HepG2 (cell line): ENCODE measurements at regions not wholly inside any gene's neighbourhood (a gene's known extent, or its start where the extent isn't known, plus 50 kb on each side); places are given as distances from the start of the nearest gene placed in this dataset.

Experiments
- ATAC-seq: fragments of 200-7000 bp; cut with Tn5 transposase; 3 replicates; pipeline ENCODE4 v1.9.1; 2020; ENCODE audit warnings: mild to moderate bottlenecking, moderate library complexity
- BruUV-seq: library from RNA; stranded (reverse); fragments of 400-500 nt; replicated peaks from 2 replicates; lab custom pipeline; 2021; lab: Mats Ljungman, UMichigan
- CTCF ChIA-PET: fragments of 300-600 bp; formaldehyde crosslinking; extraction: SDS; loops from one replicate; lab custom pipeline; 2021; ENCODE audit warnings: low total read pairs, inconsistent platforms, low intra/inter-chr PET ratio; lab: Yijun Ruan, JAX
- POLR2A ChIA-PET: fragments of 350-600 bp; sonication (Branson Sonifier 250); formaldehyde crosslinking; loops from one replicate; lab custom pipeline; 2020; ENCODE audit warnings: antibody characterized with exemption, inconsistent platforms; lab: Yijun Ruan, JAX
- DNase-seq: peaks from one replicate; pipeline ENCODE4 v3.0.0-alpha.2; 2015; ENCODE audit warnings: low spot score
- FAIRE-seq: peaks from 3 replicates; lab custom pipeline; 2011; peaks lifted over from hg19 to GRCh38; lab: Jason Lieb, UNC
- H2AFZ ChIP-seq: one replicate; pipeline ENCODE4 v1.6.1; 2011; ENCODE audit warnings: low read length, inconsistent platforms
- H3K27ac ChIP-seq: fragments of 300-600 bp; 3 replicates; pipeline ENCODE4 v1.8.0; 2011; ENCODE audit warnings: mixed run types, mild to moderate bottlenecking, mixed read lengths, low read length, inconsistent platforms; ENCODE audit not compliant: insufficient read depth; ENCODE audit errors: extremely low read length
- H3K27me3 ChIP-seq, 2 experiments: fragments of 200-600 bp in 1 of 2; 2 replicates in 1 of 2; 3 replicates in 1 of 2; pipeline versions ENCODE4 v1.6.0 to v1.8.0; 2011; ENCODE audit warnings: low read length in 2 of 2, mild to moderate bottlenecking in 2 of 2, moderate library complexity in 2 of 2, inconsistent platforms in 1 of 2; ENCODE audit not compliant: insufficient read depth in 2 of 2, control insufficient read depth in 1 of 2
- H3K36me3 ChIP-seq, 2 experiments: fragments of 200-600 bp in 1 of 2; replicated peaks in 1 of 2; 2 replicates in 1 of 2; 3 replicates in 1 of 2; pipeline versions ENCODE4 v1.5.1 to v1.8.0; 2011; ENCODE audit warnings: low read length in 2 of 2, inconsistent platforms in 1 of 2; ENCODE audit not compliant: insufficient read depth in 2 of 2, control insufficient read depth in 1 of 2
- H3K4me1 ChIP-seq: 2 replicates; pipeline ENCODE4 v1.5.1; 2012; ENCODE audit warnings: low read length, inconsistent platforms; ENCODE audit not compliant: insufficient read depth
- H3K4me2 ChIP-seq: 2 replicates; pipeline ENCODE4 v1.6.0; 2011; ENCODE audit warnings: low read depth, low read length, inconsistent platforms
- H3K4me3 ChIP-seq, 3 experiments: fragments of 200-600 bp in 1 of 3; sonication (generic), shearing (Covaris generic) in 1 of 3; replicated peaks in 1 of 3; 2 replicates each; pipeline ENCODE4 v1.5.1; 2011 to 2016; ENCODE audit warnings: low read length in 3 of 3, inconsistent platforms in 2 of 3, low read depth in 2 of 3, mild to moderate bottlenecking in 2 of 3, control low read depth in 1 of 3, mixed read lengths in 1 of 3; ENCODE audit not compliant: insufficient read depth in 1 of 3
- H3K79me2 ChIP-seq: one replicate; pipeline ENCODE4 v1.6.1; 2011; ENCODE audit warnings: low read length, inconsistent platforms; ENCODE audit not compliant: insufficient read depth
- H3K9ac ChIP-seq: 2 replicates; pipeline ENCODE4 v1.6.0; 2011; ENCODE audit warnings: mild to moderate bottlenecking, low read depth, low read length, inconsistent platforms; ENCODE audit not compliant: insufficient read depth
- H3K9me3 ChIP-seq: 2 replicates; pipeline ENCODE4 v1.5.1; 2012; ENCODE audit warnings: mild to moderate bottlenecking, low read length
- H4K20me1 ChIP-seq: 2 replicates; pipeline ENCODE4 v1.6.0; 2011; ENCODE audit warnings: inconsistent platforms, mild to moderate bottlenecking, low read length, moderate library complexity; ENCODE audit not compliant: insufficient read depth
- FOXJ3 ChIP-seq: sonication (generic); formaldehyde crosslinking; IDR thresholded peaks from 2 replicates; pipeline ENCODE4 v1.4.0; 2020; ENCODE audit warnings: missing genetic modification reagents, mild to moderate bottlenecking, borderline replicate concordance
- TCF7L2 ChIP-seq: IDR thresholded peaks from 2 replicates; pipeline ENCODE4 v1.6.1; 2011; ENCODE audit warnings: mild to moderate bottlenecking, low read depth, low read length, moderate library complexity
- ZFY ChIP-seq: sonication (generic); formaldehyde crosslinking; IDR thresholded peaks from 2 replicates; pipeline ENCODE4 v1.4.0; 2020; ENCODE audit warnings: missing genetic modification reagents
- ZNF547 ChIP-seq: sonication (generic); formaldehyde crosslinking; IDR thresholded peaks from 2 replicates; pipeline ENCODE4 v1.5.1; 2020; ENCODE audit warnings: mild to moderate bottlenecking, missing genetic modification reagents
- ZNF557 ChIP-seq: sonication (generic); formaldehyde crosslinking; IDR thresholded peaks from 2 replicates; pipeline ENCODE4 v1.4.0; 2020; ENCODE audit warnings: missing genetic modification reagents
- ZNF607 ChIP-seq: sonication (generic); formaldehyde crosslinking; IDR thresholded peaks from 2 replicates; pipeline ENCODE4 v1.5.1; 2020; ENCODE audit warnings: missing genetic modification reagents, mild to moderate bottlenecking, borderline replicate concordance
- ZNF720 ChIP-seq: sonication (generic); formaldehyde crosslinking; IDR thresholded peaks from 2 replicates; pipeline ENCODE4 v1.4.0; 2020; ENCODE audit warnings: missing genetic modification reagents
- ZSCAN21 ChIP-seq: sonication (generic); formaldehyde crosslinking; IDR thresholded peaks from 2 replicates; pipeline ENCODE4 v1.8.0; 2022; ENCODE audit warnings: mild to moderate bottlenecking, missing genetic modification reagents, moderate library complexity, borderline replicate concordance
- WGBS: methylation state at CpG from one replicate; pipeline ENCODE4 v1.1.6; 2017; ENCODE audit warnings: low lambda C conversion rate; 5-methylcytosine and 5-hydroxymethylcytosine counted together
- in situ Hi-C: cut with HindIII; loops from 2 replicates; pipeline ENCODE4 v1.10.0; 2017; ENCODE audit warnings: low pct_unique_long_range_greater_than_20kb; ENCODE audit not compliant: extremely low pct_ligation_motif_present
- intact Hi-C: fragments of 100-400 bp; cut with micrococcal nuclease; formaldehyde crosslinking; loops from one replicate; pipeline ENCODE4 v1.10.0; 2022; ENCODE audit not compliant: unreplicated experiment
- TF ChIP-seq, protein P1 (sequence below): sonication (generic); formaldehyde crosslinking; IDR thresholded peaks from 2 replicates; pipeline ENCODE4 v1.8.0; 2022; ENCODE audit warnings: mild to moderate bottlenecking, missing genetic modification reagents, moderate library complexity
- TF ChIP-seq, protein P2 (sequence below): sonication (generic); formaldehyde crosslinking; IDR thresholded peaks from 2 replicates; pipeline ENCODE4 v1.4.0; 2020; ENCODE audit warnings: missing genetic modification reagents, mild to moderate bottlenecking, borderline replicate concordance
- TF ChIP-seq, protein P3 (sequence below): sonication (generic); formaldehyde crosslinking; IDR thresholded peaks from 2 replicates; pipeline ENCODE4 v1.4.0; 2020; ENCODE audit warnings: missing genetic modification reagents
- TF ChIP-seq, protein P4 (sequence below): sonication (generic); formaldehyde crosslinking; IDR thresholded peaks from 2 replicates; pipeline ENCODE4 v1.4.0; 2020; ENCODE audit warnings: mild to moderate bottlenecking, missing genetic modification reagents

DNA sequence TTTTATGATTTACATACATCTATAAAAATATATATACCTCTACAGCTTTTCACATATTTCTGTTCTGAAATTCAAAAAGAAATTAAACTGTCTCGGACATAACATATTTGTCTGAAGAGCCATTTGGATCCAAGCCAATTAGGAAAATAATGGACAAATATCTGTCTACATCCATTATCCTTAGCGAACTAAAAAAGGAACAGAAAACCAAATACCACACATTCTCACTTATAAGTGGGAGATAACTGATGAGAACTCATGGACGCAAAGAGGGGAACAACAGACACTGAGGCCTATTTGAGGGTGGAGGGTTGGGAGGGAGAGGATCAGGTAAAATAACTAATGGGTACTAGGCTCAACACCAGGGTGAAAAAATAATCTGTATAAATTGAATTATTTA is 829.4 kb upstream of the ALCAM start (continued):
- no peak for TF ChIP-seq FOXJ3 (CRISPR knock-in tag)
- no peak for TF ChIP-seq ZNF607 (CRISPR knock-in tag)
- TF ChIP-seq ZFY, result no peak
- no peak for TF ChIP-seq ZSCAN21 (CRISPR knock-in tag)
- TF ChIP-seq TCF7L2, result no peak
- TF ChIP-seq ZNF720 (CRISPR knock-in tag), result no peak

DNA sequence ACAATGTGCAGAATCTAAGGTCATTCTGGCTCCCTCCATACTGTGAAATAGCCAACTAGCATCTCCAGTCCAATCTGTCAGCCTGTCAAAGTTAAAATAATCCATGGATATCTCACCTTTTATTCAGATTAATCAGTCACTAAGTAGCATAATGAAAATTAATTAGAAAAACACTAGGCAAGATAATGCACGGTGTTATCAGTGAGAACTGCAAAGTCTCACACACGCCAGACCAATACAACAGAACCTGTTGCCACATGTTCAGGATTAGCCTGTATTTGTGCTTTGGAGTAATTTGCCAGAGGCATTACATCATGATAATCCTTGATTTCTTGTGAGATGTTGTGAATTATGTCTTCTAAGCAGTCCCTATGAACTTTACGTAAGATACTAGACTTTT is 820.4 kb upstream of the ALCAM start:
- H3K4me3 ChIP-seq, result no peak overlapping the region
- no peaks in the 10 kb centered on the region for H4K20me1 ChIP-seq
- CTCF ChIA-PET, result no interaction called here
- in situ Hi-C loops (no loop called here), intact Hi-C loops (no loop called here)
- BruUV-seq, result no TSS peak
- no peaks in the 10 kb centered on the region for H3K79me2 ChIP-seq
- H3K9ac ChIP-seq, result no peak overlapping the region
- H3K27ac ChIP-seq, result no peak overlapping the region
- DNase-seq, result no peak
- POLR2A ChIA-PET, result no interaction called here
- WGBS, result 40% methylated on average over 3 of the region's 3 CpGs
- H3K27me3 ChIP-seq, result no peaks in the 10 kb centered on the region
- H3K4me2 ChIP-seq, result no peak overlapping the region
- H2AFZ ChIP-seq, result no peak overlapping the region
- no peaks in the 10 kb centered on the region for H3K4me1 ChIP-seq
- H3K9me3 ChIP-seq, result no peaks in the 10 kb centered on the region
- ATAC-seq, result no peak
- no peak for FAIRE-seq
- H3K36me3 ChIP-seq, result no peaks in the 10 kb centered on the region
- TF ChIP-seq, protein P1, sequence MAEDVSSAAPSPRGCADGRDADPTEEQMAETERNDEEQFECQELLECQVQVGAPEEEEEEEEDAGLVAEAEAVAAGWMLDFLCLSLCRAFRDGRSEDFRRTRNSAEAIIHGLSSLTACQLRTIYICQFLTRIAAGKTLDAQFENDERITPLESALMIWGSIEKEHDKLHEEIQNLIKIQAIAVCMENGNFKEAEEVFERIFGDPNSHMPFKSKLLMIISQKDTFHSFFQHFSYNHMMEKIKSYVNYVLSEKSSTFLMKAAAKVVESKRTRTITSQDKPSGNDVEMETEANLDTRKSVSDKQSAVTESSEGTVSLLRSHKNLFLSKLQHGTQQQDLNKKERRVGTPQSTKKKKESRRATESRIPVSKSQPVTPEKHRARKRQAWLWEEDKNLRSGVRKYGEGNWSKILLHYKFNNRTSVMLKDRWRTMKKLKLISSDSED (CRISPR knock-in tag), result no peak
- TF ChIP-seq ZNF557 (CRISPR knock-in tag) (no peak), ZNF547 (CRISPR knock-in tag) (no peak)
- TF ChIP-seq, protein P2, sequence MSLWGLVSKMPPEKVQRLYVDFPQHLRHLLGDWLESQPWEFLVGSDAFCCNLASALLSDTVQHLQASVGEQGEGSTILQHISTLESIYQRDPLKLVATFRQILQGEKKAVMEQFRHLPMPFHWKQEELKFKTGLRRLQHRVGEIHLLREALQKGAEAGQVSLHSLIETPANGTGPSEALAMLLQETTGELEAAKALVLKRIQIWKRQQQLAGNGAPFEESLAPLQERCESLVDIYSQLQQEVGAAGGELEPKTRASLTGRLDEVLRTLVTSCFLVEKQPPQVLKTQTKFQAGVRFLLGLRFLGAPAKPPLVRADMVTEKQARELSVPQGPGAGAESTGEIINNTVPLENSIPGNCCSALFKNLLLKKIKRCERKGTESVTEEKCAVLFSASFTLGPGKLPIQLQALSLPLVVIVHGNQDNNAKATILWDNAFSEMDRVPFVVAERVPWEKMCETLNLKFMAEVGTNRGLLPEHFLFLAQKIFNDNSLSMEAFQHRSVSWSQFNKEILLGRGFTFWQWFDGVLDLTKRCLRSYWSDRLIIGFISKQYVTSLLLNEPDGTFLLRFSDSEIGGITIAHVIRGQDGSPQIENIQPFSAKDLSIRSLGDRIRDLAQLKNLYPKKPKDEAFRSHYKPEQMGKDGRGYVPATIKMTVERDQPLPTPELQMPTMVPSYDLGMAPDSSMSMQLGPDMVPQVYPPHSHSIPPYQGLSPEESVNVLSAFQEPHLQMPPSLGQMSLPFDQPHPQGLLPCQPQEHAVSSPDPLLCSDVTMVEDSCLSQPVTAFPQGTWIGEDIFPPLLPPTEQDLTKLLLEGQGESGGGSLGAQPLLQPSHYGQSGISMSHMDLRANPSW (CRISPR knock-in tag), result no peak
- TF ChIP-seq, protein P3, sequence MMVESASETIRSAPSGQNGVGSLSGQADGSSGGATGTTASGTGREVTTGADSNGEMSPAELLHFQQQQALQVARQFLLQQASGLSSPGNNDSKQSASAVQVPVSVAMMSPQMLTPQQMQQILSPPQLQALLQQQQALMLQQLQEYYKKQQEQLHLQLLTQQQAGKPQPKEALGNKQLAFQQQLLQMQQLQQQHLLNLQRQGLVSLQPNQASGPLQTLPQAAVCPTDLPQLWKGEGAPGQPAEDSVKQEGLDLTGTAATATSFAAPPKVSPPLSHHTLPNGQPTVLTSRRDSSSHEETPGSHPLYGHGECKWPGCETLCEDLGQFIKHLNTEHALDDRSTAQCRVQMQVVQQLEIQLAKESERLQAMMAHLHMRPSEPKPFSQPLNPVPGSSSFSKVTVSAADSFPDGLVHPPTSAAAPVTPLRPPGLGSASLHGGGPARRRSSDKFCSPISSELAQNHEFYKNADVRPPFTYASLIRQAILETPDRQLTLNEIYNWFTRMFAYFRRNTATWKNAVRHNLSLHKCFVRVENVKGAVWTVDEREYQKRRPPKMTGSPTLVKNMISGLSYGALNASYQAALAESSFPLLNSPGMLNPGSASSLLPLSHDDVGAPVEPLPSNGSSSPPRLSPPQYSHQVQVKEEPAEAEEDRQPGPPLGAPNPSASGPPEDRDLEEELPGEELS, result no peak
- TF ChIP-seq, protein P4, sequence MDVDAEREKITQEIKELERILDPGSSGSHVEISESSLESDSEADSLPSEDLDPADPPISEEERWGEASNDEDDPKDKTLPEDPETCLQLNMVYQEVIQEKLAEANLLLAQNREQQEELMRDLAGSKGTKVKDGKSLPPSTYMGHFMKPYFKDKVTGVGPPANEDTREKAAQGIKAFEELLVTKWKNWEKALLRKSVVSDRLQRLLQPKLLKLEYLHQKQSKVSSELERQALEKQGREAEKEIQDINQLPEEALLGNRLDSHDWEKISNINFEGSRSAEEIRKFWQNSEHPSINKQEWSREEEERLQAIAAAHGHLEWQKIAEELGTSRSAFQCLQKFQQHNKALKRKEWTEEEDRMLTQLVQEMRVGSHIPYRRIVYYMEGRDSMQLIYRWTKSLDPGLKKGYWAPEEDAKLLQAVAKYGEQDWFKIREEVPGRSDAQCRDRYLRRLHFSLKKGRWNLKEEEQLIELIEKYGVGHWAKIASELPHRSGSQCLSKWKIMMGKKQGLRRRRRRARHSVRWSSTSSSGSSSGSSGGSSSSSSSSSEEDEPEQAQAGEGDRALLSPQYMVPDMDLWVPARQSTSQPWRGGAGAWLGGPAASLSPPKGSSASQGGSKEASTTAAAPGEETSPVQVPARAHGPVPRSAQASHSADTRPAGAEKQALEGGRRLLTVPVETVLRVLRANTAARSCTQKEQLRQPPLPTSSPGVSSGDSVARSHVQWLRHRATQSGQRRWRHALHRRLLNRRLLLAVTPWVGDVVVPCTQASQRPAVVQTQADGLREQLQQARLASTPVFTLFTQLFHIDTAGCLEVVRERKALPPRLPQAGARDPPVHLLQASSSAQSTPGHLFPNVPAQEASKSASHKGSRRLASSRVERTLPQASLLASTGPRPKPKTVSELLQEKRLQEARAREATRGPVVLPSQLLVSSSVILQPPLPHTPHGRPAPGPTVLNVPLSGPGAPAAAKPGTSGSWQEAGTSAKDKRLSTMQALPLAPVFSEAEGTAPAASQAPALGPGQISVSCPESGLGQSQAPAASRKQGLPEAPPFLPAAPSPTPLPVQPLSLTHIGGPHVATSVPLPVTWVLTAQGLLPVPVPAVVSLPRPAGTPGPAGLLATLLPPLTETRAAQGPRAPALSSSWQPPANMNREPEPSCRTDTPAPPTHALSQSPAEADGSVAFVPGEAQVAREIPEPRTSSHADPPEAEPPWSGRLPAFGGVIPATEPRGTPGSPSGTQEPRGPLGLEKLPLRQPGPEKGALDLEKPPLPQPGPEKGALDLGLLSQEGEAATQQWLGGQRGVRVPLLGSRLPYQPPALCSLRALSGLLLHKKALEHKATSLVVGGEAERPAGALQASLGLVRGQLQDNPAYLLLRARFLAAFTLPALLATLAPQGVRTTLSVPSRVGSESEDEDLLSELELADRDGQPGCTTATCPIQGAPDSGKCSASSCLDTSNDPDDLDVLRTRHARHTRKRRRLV (CRISPR knock-in tag), result no peak
